ENCODE measurements at regions not wholly inside any gene's neighbourhood (a gene's known extent, or its start where the extent isn't known, plus 50 kb on each side); places are given as distances from the start of the nearest gene placed in this dataset.

GRCh38 chr14:37787879-37788494 lies 192.6 kb downstream of the TTC6 start:
- ChIA-PET CTCF (no interaction called here), POLR2A (ENCODE audit: low non-redundant PET) (no interaction called here)
- no peak for DNase-seq (ENCODE audit: low spot score)
- no peak for TF ChIP-seq CTCF (conservative IDR thresholded peaks at IDR 0.05; ENCODE audit: low read depth)
- H3K27ac ChIP-seq, result no peak overlapping the region

- DNase-seq (ENCODE audit: low spot score), result no peak
- ChIA-PET CTCF (no interaction called here), POLR2A (ENCODE audit: low non-redundant PET) (no interaction called here)
- H3K27ac ChIP-seq, result no peak overlapping the region
- TF ChIP-seq CTCF (conservative IDR thresholded peaks at IDR 0.05; ENCODE audit: low read depth), result no peak
Measured at GRCh38 chr14:37791384-37792036, 196.1 kb downstream of the TTC6 start.

GRCh38 chr14:37792124-37792523 lies 196.7 kb downstream of the TTC6 start:
- ChIA-PET CTCF (interaction anchor here (0.6 to 0.9 kb wide), 2 partner anchors 48 to 982 kb away, joined by 4 to 8 read pairs; no protein-coding TSS in a partner anchor), POLR2A (ENCODE audit: low non-redundant PET) (no interaction called here)
- no peak for TF ChIP-seq CTCF (conservative IDR thresholded peaks at IDR 0.05; ENCODE audit: low read depth)
- H3K27ac ChIP-seq, result no peak overlapping the region
- DNase-seq (ENCODE audit: low spot score), result no peak

GRCh38 chr14:37796703-37797416 lies 201.4 kb downstream of the TTC6 start:
- DNase-seq (ENCODE audit: low spot score), result no peak
- ChIA-PET CTCF (no interaction called here), POLR2A (ENCODE audit: low non-redundant PET) (no interaction called here)
- H3K27ac ChIP-seq, result no peak overlapping the region
- no peak for TF ChIP-seq CTCF (conservative IDR thresholded peaks at IDR 0.05; ENCODE audit: low read depth)

- ChIA-PET CTCF (no interaction called here), POLR2A (ENCODE audit: low non-redundant PET) (no interaction called here)
- TF ChIP-seq CTCF (conservative IDR thresholded peaks at IDR 0.05; ENCODE audit: low read depth), result no peak
- no peak overlapping the region for H3K27ac ChIP-seq
- no peak for DNase-seq (ENCODE audit: low spot score)
Measured at GRCh38 chr14:37797675-37798074, 202.2 kb downstream of the TTC6 start.

GRCh38 chr14:37807722-37808121 lies 212.3 kb downstream of the TTC6 start:
- TF ChIP-seq CTCF (conservative IDR thresholded peaks at IDR 0.05; ENCODE audit: low read depth), result no peak
- ChIA-PET POLR2A (ENCODE audit: low non-redundant PET) (no interaction called here), CTCF (interaction anchor here (0.5 kb wide), 1 partner anchor 471 kb away, joined by 3 read pairs; no protein-coding TSS in a partner anchor)
- no peak for DNase-seq (ENCODE audit: low spot score)
- no peak overlapping the region for H3K27ac ChIP-seq

Measured in RWPE1 (cell line).